Endodermal cell (in vitro differentiated cells): ENCODE measurements at regions not wholly inside any gene's neighbourhood (a gene's known extent, or its start where the extent isn't known, plus 50 kb on each side); places are given as distances from the start of the nearest gene placed in this dataset.
"Not testable (repeated sequence)": the region's sequence is repeated elsewhere in the genome, so short reads cannot be mapped to it uniquely, and the experiment has no call there.

ENCODE experiments used
- DNase-seq: peaks from one replicate; pipeline ENCODE4 v3.0.0-alpha.2; 2017
- H3K27ac ChIP-seq: 2 replicates; pipeline ENCODE4 v1.5.1; 2013; ENCODE audit warnings: mild to moderate bottlenecking, low read depth, low read length, moderate library complexity
- H3K27me3 ChIP-seq: 2 replicates; pipeline ENCODE4 v1.6.1; 2013; ENCODE audit warnings: mild to moderate bottlenecking, low read length, moderate library complexity; ENCODE audit not compliant: insufficient read depth, control insufficient read depth, poor library complexity, severe bottlenecking
- H3K36me3 ChIP-seq: 2 replicates; pipeline ENCODE4 v1.7.0; 2013; ENCODE audit warnings: mild to moderate bottlenecking, low read length, moderate library complexity; ENCODE audit not compliant: control insufficient read depth, insufficient read depth
- H3K4me1 ChIP-seq: one replicate; pipeline ENCODE4 v1.7.0; 2013; ENCODE audit warnings: low read length; ENCODE audit not compliant: control insufficient read depth, insufficient read depth
- H3K4me3 ChIP-seq: 2 replicates; pipeline ENCODE4 v1.5.1; 2013; ENCODE audit warnings: mild to moderate bottlenecking, low read length, moderate library complexity
- H3K9ac ChIP-seq: 2 replicates; pipeline ENCODE4 v1.6.1; 2013; ENCODE audit warnings: mild to moderate bottlenecking, low read length, moderate library complexity; ENCODE audit not compliant: poor library complexity, severe bottlenecking; ENCODE audit errors: extremely low read depth
- H3K9me3 ChIP-seq: 2 replicates; pipeline ENCODE4 v1.6.1; 2013; ENCODE audit warnings: mild to moderate bottlenecking, low read length, moderate library complexity; ENCODE audit not compliant: control insufficient read depth
- H3K27ac Mint-ChIP-seq: 2 replicates; pipeline ENCODE4 v1.8.0; 2020; ENCODE audit warnings: mixed read lengths
- H3K27me3 Mint-ChIP-seq: 2 replicates; pipeline ENCODE4 v1.8.0; 2021; ENCODE audit warnings: mild to moderate bottlenecking, mixed read lengths; ENCODE audit not compliant: insufficient read depth
- H3K36me3 Mint-ChIP-seq: 2 replicates; pipeline ENCODE4 v1.8.0; 2020; ENCODE audit warnings: low read depth, mixed read lengths
- H3K4me1 Mint-ChIP-seq: 2 replicates; pipeline ENCODE4 v1.8.0; 2020; ENCODE audit warnings: mixed read lengths
- H3K4me3 Mint-ChIP-seq: 2 replicates; pipeline ENCODE4 v1.8.0; 2020; ENCODE audit warnings: mild to moderate bottlenecking, moderate library complexity, mixed read lengths
- H3K9me3 Mint-ChIP-seq: 2 replicates; pipeline ENCODE4 v1.8.0; 2020; ENCODE audit warnings: mild to moderate bottlenecking, mixed read lengths
- CTCF ChIP-seq: fragments of 200-600 bp; sonication (generic); conservative IDR thresholded peaks from 2 replicates; pipeline ENCODE4 v1.5.0; 2021; ENCODE audit warnings: antibody characterized with exemption, mild to moderate bottlenecking
- WGBS, 2 experiments: methylation state at CpG; one replicate each; pipeline versions ENCODE4 v1.1.5 to v1.1.7; 2013; ENCODE audit warnings: missing lambda C conversion rate in 2 of 2, mixed read lengths in 1 of 2; ENCODE audit not compliant: insufficient coverage in 1 of 2, insufficient read length in 1 of 2; 5-methylcytosine and 5-hydroxymethylcytosine counted together

- H3K27me3 Mint-ChIP-seq, result peaks cover 42% of the 10 kb centered on the region
- H3K9me3 Mint-ChIP-seq, result peaks cover 13% of the 10 kb centered on the region
- H3K27ac ChIP-seq, result no peak overlapping the region
- no peaks in the 10 kb centered on the region for H3K4me1 ChIP-seq
- no peak overlapping the region for H3K27ac Mint-ChIP-seq
- H3K4me3 Mint-ChIP-seq, result no peak overlapping the region
- no peaks in the 10 kb centered on the region for H3K4me1 Mint-ChIP-seq
- DNase-seq, result no peak
- H3K27me3 ChIP-seq, result peaks cover 15% of the 10 kb centered on the region
- no peak overlapping the region for H3K9ac ChIP-seq
- no peaks in the 10 kb centered on the region for H3K36me3 ChIP-seq
- TF ChIP-seq CTCF, result no peak
- no peak overlapping the region for H3K4me3 ChIP-seq
- 91 to 92% methylated on average over 7 of the region's 7 CpGs for WGBS, 2 experiments
- peaks cover 8% of the 10 kb centered on the region for H3K9me3 ChIP-seq
- no peaks in the 10 kb centered on the region for H3K36me3 Mint-ChIP-seq
These were observed 70.0 kb upstream of the ABHD2 start for GRCh38 chr15:89018207-89018606.

- peaks cover 8% of the 10 kb centered on the region for H3K9me3 ChIP-seq
- Mint-ChIP-seq H3K4me3 (no peak overlapping the region), H3K9me3 (peaks cover 8% of the 10 kb centered on the region), H3K27ac (no peak overlapping the region), H3K4me1 (no peaks in the 10 kb centered on the region), H3K27me3 (peaks cover 42% of the 10 kb centered on the region), H3K36me3 (no peaks in the 10 kb centered on the region)
- no peak for DNase-seq
- no peaks in the 10 kb centered on the region for H3K36me3 ChIP-seq
- H3K27me3 ChIP-seq, result peaks cover 15% of the 10 kb centered on the region
- no peak overlapping the region for H3K4me3 ChIP-seq
- no peak overlapping the region for H3K27ac ChIP-seq
- WGBS, 2 experiments, result 98 to 100% methylated on average over 1 to 3 of the region's 3 CpGs
- no peaks in the 10 kb centered on the region for H3K4me1 ChIP-seq
- H3K9ac ChIP-seq, result no peak overlapping the region
- TF ChIP-seq CTCF, result no peak
These were observed 68.8 kb upstream of the ABHD2 start for GRCh38 chr15:89019436-89019835.

- no peak for DNase-seq
- Histone ChIP-seq H3K9ac (no peak overlapping the region), H3K27me3 (peaks cover 12% of the 10 kb centered on the region), H3K4me3 (no peak overlapping the region), H3K36me3 (no peaks in the 10 kb centered on the region), H3K27ac (no peak overlapping the region), H3K9me3 (no peaks in the 10 kb centered on the region), H3K4me1 (no peaks in the 10 kb centered on the region)
- peaks cover 30% of the 10 kb centered on the region for H3K27me3 Mint-ChIP-seq
- 89 to 100% methylated on average over 2 of the region's 2 CpGs for WGBS, 2 experiments
- H3K4me3 Mint-ChIP-seq, result no peak overlapping the region
- H3K9me3 Mint-ChIP-seq, result peaks cover 3% of the 10 kb centered on the region
- H3K27ac Mint-ChIP-seq, result no peak overlapping the region
- no peaks in the 10 kb centered on the region for H3K4me1 Mint-ChIP-seq
- no peak for TF ChIP-seq CTCF
- no peaks in the 10 kb centered on the region for H3K36me3 Mint-ChIP-seq
These were observed 67.0 kb upstream of the ABHD2 start for GRCh38 chr15:89021224-89021623.

- H3K9ac ChIP-seq, H3K4me1 ChIP-seq, H3K27ac ChIP-seq, H3K27me3 ChIP-seq, H3K27ac Mint-ChIP-seq, H3K36me3 ChIP-seq, H3K9me3 ChIP-seq, DNase-seq, H3K4me3 ChIP-seq, H3K4me3 Mint-ChIP-seq, H3K4me1 Mint-ChIP-seq, H3K36me3 Mint-ChIP-seq, H3K9me3 Mint-ChIP-seq: not testable (repeated sequence)
- 88 to 91% methylated on average over 7 to 8 of the region's 8 CpGs for WGBS, 2 experiments
- H3K27me3 Mint-ChIP-seq, result peaks cover 24% of the 10 kb centered on the region
These were observed 66.4 kb upstream of the ABHD2 start for GRCh38 chr15:89021886-89022285.
